Fibroblast of skin of left biceps (primary cell): ENCODE measurements at regions not wholly inside any gene's neighbourhood (a gene's known extent, or its start where the extent isn't known, plus 50 kb on each side); places are given as distances from the start of the nearest gene placed in this dataset.
"Not testable (repeated sequence)": the region's sequence is repeated elsewhere in the genome, so short reads cannot be mapped to it uniquely, and the experiment has no call there.

Experiments used
- DNase-seq, 2 experiments: peaks; one replicate each; pipeline ENCODE4 v3.0.0-alpha.2; 2013; ENCODE audit warnings: low read depth in 2 of 2

- no peak for DNase-seq
Observed at GRCh38 chr2:8370258-8370802, 311.5 kb upstream of the ID2 start.

GRCh38 chr2:8371653-8372052, 310.2 kb upstream of the ID2 start:
- no peak for DNase-seq

GRCh38 chr2:8374782-8375181, 307.1 kb upstream of the ID2 start:
- DNase-seq = no peak

GRCh38 chr2:8376603-8377410, 305.0 kb upstream of the ID2 start:
- DNase-seq = no peak

- no peak for DNase-seq
Observed at GRCh38 chr2:8378016-8378810, 303.6 kb upstream of the ID2 start.

GRCh38 chr2:8379128-8379527, 302.7 kb upstream of the ID2 start:
- DNase-seq = no peak

GRCh38 chr2:8379549-8379948, 302.3 kb upstream of the ID2 start:
- DNase-seq = no peak

GRCh38 chr2:8380026-8380425, 301.8 kb upstream of the ID2 start:
- no peak for DNase-seq

- DNase-seq = no peak
Observed at GRCh38 chr2:8380566-8380965, 301.3 kb upstream of the ID2 start.

- DNase-seq = no peak
Observed at GRCh38 chr2:8382485-8382884, 299.4 kb upstream of the ID2 start.

GRCh38 chr2:8386748-8387147, 295.1 kb upstream of the ID2 start:
- DNase-seq = not testable (repeated sequence)

GRCh38 chr2:8388781-8389180, 293.1 kb upstream of the ID2 start:
- DNase-seq = no peak

- DNase-seq = no peak
Observed at GRCh38 chr2:8389431-8390108, 292.3 kb upstream of the ID2 start.

- DNase-seq = no peak
Observed at GRCh38 chr2:8391126-8391525, 290.7 kb upstream of the ID2 start.

- no peak for DNase-seq
Observed at GRCh38 chr2:8391584-8391983, 290.3 kb upstream of the ID2 start.

- DNase-seq = no peak
Observed at GRCh38 chr2:8392098-8392866, 289.6 kb upstream of the ID2 start.

- DNase-seq = no peak
Observed at GRCh38 chr2:8393506-8393905, 288.4 kb upstream of the ID2 start.

GRCh38 chr2:8394131-8394530, 287.7 kb upstream of the ID2 start:
- DNase-seq = no peak

GRCh38 chr2:8394569-8395359, 287.1 kb upstream of the ID2 start:
- no peak for DNase-seq

GRCh38 chr2:8395718-8396117, 286.1 kb upstream of the ID2 start:
- DNase-seq = no peak
